ENCODE measurements at regions not wholly inside any gene's neighbourhood (a gene's known extent, or its start where the extent isn't known, plus 50 kb on each side); places are given as distances from the start of the nearest gene placed in this dataset.
A peak's percentile ranks its signal among the peaks of the same experiment; 100 is the strongest.

GRCh38 chr4:179027569-179027968 is 1585.3 kb upstream of the AGA start:
- DNase-seq (ENCODE audit: low spot score) = no peak
- no peak overlapping the region for H3K4me2 ChIP-seq (ENCODE audit: insufficient read depth, low read length, poor library complexity, severe bottlenecking)
- H2BK5ac ChIP-seq (ENCODE audit: low read length) = no peak overlapping the region
- H3K36me3 ChIP-seq (replicated peaks in 1 of 2; ENCODE audit: control insufficient read depth in 2 of 2, insufficient read depth in 2 of 2, low read length in 2 of 2) = no peaks in the 10 kb centered on the region
- no CpG with 5 or more reads among the region's 4 CpGs for WGBS, 2 donors (ENCODE audit: extremely low coverage in 2 of 2, insufficient read length in 2 of 2, insufficient replicate concordance in 1 of 2)
- no peak overlapping the region for H2AFZ ChIP-seq (ENCODE audit: low read length)
- H4K8ac ChIP-seq (ENCODE audit: low read depth, low read length) = no peak overlapping the region
- H2BK15ac ChIP-seq (ENCODE audit: low read length) = no peak overlapping the region
- H3K9me3 ChIP-seq (replicated peaks in 1 of 2; ENCODE audit: control insufficient read depth in 2 of 2, insufficient read depth in 1 of 2, low read depth in 1 of 2, low read length in 2 of 2) = no peaks in the 10 kb centered on the region
- H3K18ac ChIP-seq (ENCODE audit: low read length) = no peak overlapping the region
- no peak overlapping the region for H3K23ac ChIP-seq (ENCODE audit: low read depth, low read length, poor library complexity)
- H3K4me3 ChIP-seq (ENCODE audit: low read length in 2 of 2) = no peak overlapping the region
- H4K91ac ChIP-seq (ENCODE audit: low read depth, low read length, poor library complexity) = no peak overlapping the region
- H3K4me1 ChIP-seq (ENCODE audit: control insufficient read depth in 2 of 2, insufficient read depth in 1 of 2, low read depth in 1 of 2, low read length in 2 of 2) = no peaks in the 10 kb centered on the region
- no peak overlapping the region for H3K14ac ChIP-seq (ENCODE audit: low read length)
- H3K9ac ChIP-seq (ENCODE audit: low read depth, low read length, poor library complexity) = no peak overlapping the region
- H2AK5ac ChIP-seq (ENCODE audit: low read depth, low read length) = no peak overlapping the region
- no peak overlapping the region for H3K4ac ChIP-seq (ENCODE audit: low read length)
- H3K27me3 ChIP-seq (ENCODE audit: control insufficient read depth in 3 of 3, insufficient read depth in 3 of 3, low read depth in 1 of 3, low read length in 3 of 3) = no peaks in the 10 kb centered on the region
- no peak overlapping the region for H2BK12ac ChIP-seq (ENCODE audit: low read length)
- no peak overlapping the region for H2BK120ac ChIP-seq (ENCODE audit: low read depth, low read length)
- H3K27ac ChIP-seq (replicated peaks; ENCODE audit: low read length) = no peak overlapping the region
- H3K79me1 ChIP-seq (ENCODE audit: low read depth, low read length) = no peaks in the 10 kb centered on the region

- Histone ChIP-seq H3K4me2 (ENCODE audit: insufficient read depth, low read length, poor library complexity, severe bottlenecking) (no peak overlapping the region), H3K27me3 (ENCODE audit: control insufficient read depth in 3 of 3, insufficient read depth in 3 of 3, low read depth in 1 of 3, low read length in 3 of 3) (no peaks in the 10 kb centered on the region), H3K4ac (ENCODE audit: low read length) (no peak overlapping the region), H3K4me3 (ENCODE audit: low read length in 2 of 2) (no peak overlapping the region), H2BK12ac (ENCODE audit: low read length) (no peak overlapping the region), H3K9me3 (replicated peaks in 1 of 2; ENCODE audit: control insufficient read depth in 2 of 2, insufficient read depth in 1 of 2, low read depth in 1 of 2, low read length in 2 of 2) (no peaks in the 10 kb centered on the region), H4K91ac (ENCODE audit: low read depth, low read length, poor library complexity) (no peak overlapping the region), H4K8ac (ENCODE audit: low read depth, low read length) (no peak overlapping the region), H2BK5ac (ENCODE audit: low read length) (no peak overlapping the region), H2BK120ac (ENCODE audit: low read depth, low read length) (no peak overlapping the region), H2AK5ac (ENCODE audit: low read depth, low read length) (no peak overlapping the region), H3K36me3 (replicated peaks in 1 of 2; ENCODE audit: control insufficient read depth in 2 of 2, insufficient read depth in 2 of 2, low read length in 2 of 2) (no peaks in the 10 kb centered on the region), H3K14ac (ENCODE audit: low read length) (no peak overlapping the region), H3K4me1 (ENCODE audit: control insufficient read depth in 2 of 2, insufficient read depth in 1 of 2, low read depth in 1 of 2, low read length in 2 of 2) (no peaks in the 10 kb centered on the region), H2AFZ (ENCODE audit: low read length) (no peak overlapping the region), H3K23ac (ENCODE audit: low read depth, low read length, poor library complexity) (no peak overlapping the region), H3K27ac (replicated peaks; ENCODE audit: low read length) (no peak overlapping the region), H3K9ac (ENCODE audit: low read depth, low read length, poor library complexity) (no peak overlapping the region), H2BK15ac (ENCODE audit: low read length) (no peak overlapping the region), H3K79me1 (ENCODE audit: low read depth, low read length) (no peaks in the 10 kb centered on the region), H3K18ac (ENCODE audit: low read length) (no peak overlapping the region)
- no peak for DNase-seq (ENCODE audit: low spot score)
- no CpG with 5 or more reads among the region's 2 CpGs for WGBS, 2 donors (ENCODE audit: extremely low coverage in 2 of 2, insufficient read length in 2 of 2, insufficient replicate concordance in 1 of 2)
Measured at GRCh38 chr4:179028321-179028720, 1586.1 kb upstream of the AGA start.

- H3K4me1 ChIP-seq (ENCODE audit: control insufficient read depth in 2 of 2, insufficient read depth in 1 of 2, low read depth in 1 of 2, low read length in 2 of 2) = no peaks in the 10 kb centered on the region
- H4K8ac ChIP-seq (ENCODE audit: low read depth, low read length) = no peak overlapping the region
- H2BK120ac ChIP-seq (ENCODE audit: low read depth, low read length) = no peak overlapping the region
- no peaks in the 10 kb centered on the region for H3K79me1 ChIP-seq (ENCODE audit: low read depth, low read length)
- H3K27ac ChIP-seq (replicated peaks; ENCODE audit: low read length) = no peak overlapping the region
- H2AK5ac ChIP-seq (ENCODE audit: low read depth, low read length) = no peak overlapping the region
- DNase-seq (ENCODE audit: low spot score) = no peak
- H3K14ac ChIP-seq (ENCODE audit: low read length) = no peak overlapping the region
- no peak overlapping the region for H2AFZ ChIP-seq (ENCODE audit: low read length)
- H3K9me3 ChIP-seq (replicated peaks in 1 of 2; ENCODE audit: control insufficient read depth in 2 of 2, insufficient read depth in 1 of 2, low read depth in 1 of 2, low read length in 2 of 2) = no peaks in the 10 kb centered on the region
- H3K23ac ChIP-seq (ENCODE audit: low read depth, low read length, poor library complexity) = no peak overlapping the region
- H2BK15ac ChIP-seq (ENCODE audit: low read length) = no peak overlapping the region
- H3K4me3 ChIP-seq (ENCODE audit: low read length in 2 of 2) = no peak overlapping the region
- no peaks in the 10 kb centered on the region for H3K36me3 ChIP-seq (replicated peaks in 1 of 2; ENCODE audit: control insufficient read depth in 2 of 2, insufficient read depth in 2 of 2, low read length in 2 of 2)
- H2BK12ac ChIP-seq (ENCODE audit: low read length) = no peak overlapping the region
- no peaks in the 10 kb centered on the region for H3K27me3 ChIP-seq (ENCODE audit: control insufficient read depth in 3 of 3, insufficient read depth in 3 of 3, low read depth in 1 of 3, low read length in 3 of 3)
- WGBS, 2 donors (ENCODE audit: extremely low coverage in 2 of 2, insufficient read length in 2 of 2, insufficient replicate concordance in 1 of 2) = no CpG with 5 or more reads among the region's 1 CpG
- no peak overlapping the region for H2BK5ac ChIP-seq (ENCODE audit: low read length)
- no peak overlapping the region for H3K4me2 ChIP-seq (ENCODE audit: insufficient read depth, low read length, poor library complexity, severe bottlenecking)
- no peak overlapping the region for H4K91ac ChIP-seq (ENCODE audit: low read depth, low read length, poor library complexity)
- H3K4ac ChIP-seq (ENCODE audit: low read length) = no peak overlapping the region
- H3K9ac ChIP-seq (ENCODE audit: low read depth, low read length, poor library complexity) = no peak overlapping the region
- H3K18ac ChIP-seq (ENCODE audit: low read length) = no peak overlapping the region
Measured at GRCh38 chr4:179029683-179030082, 1587.4 kb upstream of the AGA start.

GRCh38 chr4:179040259-179040658 is 1598.0 kb upstream of the AGA start:
- no peaks in the 10 kb centered on the region for H3K9me3 ChIP-seq (replicated peaks in 1 of 2; ENCODE audit: control insufficient read depth in 2 of 2, insufficient read depth in 1 of 2, low read depth in 1 of 2, low read length in 2 of 2)
- no peak overlapping the region for H3K4me2 ChIP-seq (ENCODE audit: insufficient read depth, low read length, poor library complexity, severe bottlenecking)
- H3K79me1 ChIP-seq (ENCODE audit: low read depth, low read length) = no peaks in the 10 kb centered on the region
- no peaks in the 10 kb centered on the region for H3K27me3 ChIP-seq (ENCODE audit: control insufficient read depth in 3 of 3, insufficient read depth in 3 of 3, low read depth in 1 of 3, low read length in 3 of 3)
- WGBS, 2 donors (ENCODE audit: extremely low coverage in 2 of 2, insufficient read length in 2 of 2, insufficient replicate concordance in 1 of 2) = no CpG with 5 or more reads among the region's 1 CpG
- peak; percentile 12 for DNase-seq (ENCODE audit: low spot score)
- no peak overlapping the region for H2BK12ac ChIP-seq (ENCODE audit: low read length)
- H3K4me3 ChIP-seq (ENCODE audit: low read length in 2 of 2) = no peak overlapping the region
- no peak overlapping the region for H2BK15ac ChIP-seq (ENCODE audit: low read length)
- H2AFZ ChIP-seq (ENCODE audit: low read length) = peak overlapping the region; percentile 59
- H3K23ac ChIP-seq (ENCODE audit: low read depth, low read length, poor library complexity) = no peak overlapping the region
- no peak overlapping the region for H2BK120ac ChIP-seq (ENCODE audit: low read depth, low read length)
- no peak overlapping the region for H2BK5ac ChIP-seq (ENCODE audit: low read length)
- H3K9ac ChIP-seq (ENCODE audit: low read depth, low read length, poor library complexity) = no peak overlapping the region
- H3K14ac ChIP-seq (ENCODE audit: low read length) = no peak overlapping the region
- H2AK5ac ChIP-seq (ENCODE audit: low read depth, low read length) = no peak overlapping the region
- no peak overlapping the region for H4K8ac ChIP-seq (ENCODE audit: low read depth, low read length)
- H4K91ac ChIP-seq (ENCODE audit: low read depth, low read length, poor library complexity) = no peak overlapping the region
- no peaks in the 10 kb centered on the region for H3K36me3 ChIP-seq (replicated peaks in 1 of 2; ENCODE audit: control insufficient read depth in 2 of 2, insufficient read depth in 2 of 2, low read length in 2 of 2)
- H3K4me1 ChIP-seq (ENCODE audit: control insufficient read depth in 2 of 2, insufficient read depth in 1 of 2, low read depth in 1 of 2, low read length in 2 of 2) = peaks cover 0 to 1% of the 10 kb centered on the region in 2 donors
- H3K27ac ChIP-seq (replicated peaks; ENCODE audit: low read length) = no peak overlapping the region
- H3K4ac ChIP-seq (ENCODE audit: low read length) = no peak overlapping the region
- H3K18ac ChIP-seq (ENCODE audit: low read length) = no peak overlapping the region

Measured in neuronal stem cell (in vitro differentiated cells).